HepG2 (cell line): ENCODE measurements at regions not wholly inside any gene's neighbourhood (a gene's known extent, or its start where the extent isn't known, plus 50 kb on each side); places are given as distances from the start of the nearest gene placed in this dataset.

ENCODE experiments used
- ATAC-seq: fragments of 200-7000 bp; cut with Tn5 transposase; 3 replicates; pipeline ENCODE4 v1.9.1; 2020; ENCODE audit warnings: mild to moderate bottlenecking, moderate library complexity
- BruUV-seq: library from RNA; stranded (reverse); fragments of 400-500 nt; replicated peaks from 2 replicates; lab custom pipeline; 2021; lab: Mats Ljungman, UMichigan
- CTCF ChIA-PET: fragments of 300-600 bp; formaldehyde crosslinking; extraction: SDS; loops from one replicate; lab custom pipeline; 2021; ENCODE audit warnings: low total read pairs, inconsistent platforms, low intra/inter-chr PET ratio; lab: Yijun Ruan, JAX
- POLR2A ChIA-PET: fragments of 350-600 bp; sonication (Branson Sonifier 250); formaldehyde crosslinking; loops from one replicate; lab custom pipeline; 2020; ENCODE audit warnings: antibody characterized with exemption, inconsistent platforms; lab: Yijun Ruan, JAX
- DNase-seq: peaks from one replicate; pipeline ENCODE4 v3.0.0-alpha.2; 2015; ENCODE audit warnings: low spot score
- FAIRE-seq: peaks from 3 replicates; lab custom pipeline; 2011; peaks lifted over from hg19 to GRCh38; lab: Jason Lieb, UNC
- H2AFZ ChIP-seq: one replicate; pipeline ENCODE4 v1.6.1; 2011; ENCODE audit warnings: low read length, inconsistent platforms
- H3K27ac ChIP-seq: fragments of 300-600 bp; 3 replicates; pipeline ENCODE4 v1.8.0; 2011; ENCODE audit warnings: mixed run types, mild to moderate bottlenecking, mixed read lengths, low read length, inconsistent platforms; ENCODE audit not compliant: insufficient read depth; ENCODE audit errors: extremely low read length
- H3K27me3 ChIP-seq, 2 experiments: fragments of 200-600 bp in 1 of 2; 2 replicates in 1 of 2; 3 replicates in 1 of 2; pipeline versions ENCODE4 v1.6.0 to v1.8.0; 2011; ENCODE audit warnings: low read length in 2 of 2, mild to moderate bottlenecking in 2 of 2, moderate library complexity in 2 of 2, inconsistent platforms in 1 of 2; ENCODE audit not compliant: insufficient read depth in 2 of 2, control insufficient read depth in 1 of 2
- H3K36me3 ChIP-seq, 2 experiments: fragments of 200-600 bp in 1 of 2; replicated peaks in 1 of 2; 2 replicates in 1 of 2; 3 replicates in 1 of 2; pipeline versions ENCODE4 v1.5.1 to v1.8.0; 2011; ENCODE audit warnings: low read length in 2 of 2, inconsistent platforms in 1 of 2; ENCODE audit not compliant: insufficient read depth in 2 of 2, control insufficient read depth in 1 of 2
- H3K4me1 ChIP-seq: 2 replicates; pipeline ENCODE4 v1.5.1; 2012; ENCODE audit warnings: low read length, inconsistent platforms; ENCODE audit not compliant: insufficient read depth
- H3K4me2 ChIP-seq: 2 replicates; pipeline ENCODE4 v1.6.0; 2011; ENCODE audit warnings: low read depth, low read length, inconsistent platforms
- H3K4me3 ChIP-seq, 3 experiments: fragments of 200-600 bp in 1 of 3; sonication (generic), shearing (Covaris generic) in 1 of 3; replicated peaks in 1 of 3; 2 replicates each; pipeline ENCODE4 v1.5.1; 2011 to 2016; ENCODE audit warnings: low read length in 3 of 3, inconsistent platforms in 2 of 3, low read depth in 2 of 3, mild to moderate bottlenecking in 2 of 3, control low read depth in 1 of 3, mixed read lengths in 1 of 3; ENCODE audit not compliant: insufficient read depth in 1 of 3
- H3K79me2 ChIP-seq: one replicate; pipeline ENCODE4 v1.6.1; 2011; ENCODE audit warnings: low read length, inconsistent platforms; ENCODE audit not compliant: insufficient read depth
- H3K9ac ChIP-seq: 2 replicates; pipeline ENCODE4 v1.6.0; 2011; ENCODE audit warnings: mild to moderate bottlenecking, low read depth, low read length, inconsistent platforms; ENCODE audit not compliant: insufficient read depth
- H3K9me3 ChIP-seq: 2 replicates; pipeline ENCODE4 v1.5.1; 2012; ENCODE audit warnings: mild to moderate bottlenecking, low read length
- H4K20me1 ChIP-seq: 2 replicates; pipeline ENCODE4 v1.6.0; 2011; ENCODE audit warnings: inconsistent platforms, mild to moderate bottlenecking, low read length, moderate library complexity; ENCODE audit not compliant: insufficient read depth
- EEA1 ChIP-seq: sonication (generic); formaldehyde crosslinking; IDR thresholded peaks from 2 replicates; pipeline ENCODE4 v1.5.1; 2020; ENCODE audit warnings: mild to moderate bottlenecking, missing genetic modification reagents, borderline replicate concordance
- FOXA3 ChIP-seq: IDR thresholded peaks from 2 replicates; pipeline ENCODE4 v1.6.1; 2016; ENCODE audit warnings: missing genetic modification reagents, missing compliant biosample characterization
- ISL2 ChIP-seq: sonication (generic); formaldehyde crosslinking; IDR thresholded peaks from 2 replicates; pipeline ENCODE4 v1.5.0; 2020; ENCODE audit warnings: missing genetic modification reagents
- JUNB ChIP-seq: sonication (generic); formaldehyde crosslinking; IDR thresholded peaks from 2 replicates; pipeline ENCODE4 v1.8.0; 2022; ENCODE audit warnings: missing genetic modification reagents, mild to moderate bottlenecking, borderline replicate concordance
- NFRKB ChIP-seq: fragments of 450-650 bp; IDR thresholded peaks from 2 replicates; pipeline ENCODE4 v1.6.1; 2017
- RFX5 ChIP-seq: IDR thresholded peaks from 2 replicates; pipeline ENCODE4 v1.6.1; 2011; ENCODE audit warnings: low read depth, low read length, improper control_type of control experiment
- SIX1 ChIP-seq: sonication (generic); formaldehyde crosslinking; IDR thresholded peaks from 2 replicates; pipeline ENCODE4 v1.4.0; 2020; ENCODE audit warnings: missing genetic modification reagents, borderline replicate concordance
- ZC3H4 ChIP-seq: sonication (generic); formaldehyde crosslinking; IDR thresholded peaks from 2 replicates; pipeline ENCODE4 v1.4.0; 2020; ENCODE audit warnings: missing genetic modification reagents, borderline replicate concordance
- ZNF430 ChIP-seq: sonication (generic); formaldehyde crosslinking; IDR thresholded peaks from 2 replicates; pipeline ENCODE4 v1.9.0; 2021; ENCODE audit warnings: mild to moderate bottlenecking, missing genetic modification reagents
- ZNF496 ChIP-seq: sonication (generic); formaldehyde crosslinking; IDR thresholded peaks from 2 replicates; pipeline ENCODE4 v1.8.1; 2023; ENCODE audit warnings: mild to moderate bottlenecking, moderate library complexity, missing genetic modification reagents; ENCODE audit not compliant: insufficient replicate concordance
- ZNF556 ChIP-seq: sonication (generic); formaldehyde crosslinking; IDR thresholded peaks from 2 replicates; pipeline ENCODE4 v1.4.0; 2020; ENCODE audit warnings: mild to moderate bottlenecking, missing genetic modification reagents, borderline replicate concordance
- ZNF570 ChIP-seq: sonication (generic); formaldehyde crosslinking; IDR thresholded peaks from 2 replicates; pipeline ENCODE4 v1.4.0; 2020; ENCODE audit warnings: mild to moderate bottlenecking, missing genetic modification reagents, borderline replicate concordance
- WGBS: methylation state at CpG from one replicate; pipeline ENCODE4 v1.1.6; 2017; ENCODE audit warnings: low lambda C conversion rate; 5-methylcytosine and 5-hydroxymethylcytosine counted together
- in situ Hi-C: cut with HindIII; loops from 2 replicates; pipeline ENCODE4 v1.10.0; 2017; ENCODE audit warnings: low pct_unique_long_range_greater_than_20kb; ENCODE audit not compliant: extremely low pct_ligation_motif_present
- intact Hi-C: fragments of 100-400 bp; cut with micrococcal nuclease; formaldehyde crosslinking; loops from one replicate; pipeline ENCODE4 v1.10.0; 2022; ENCODE audit not compliant: unreplicated experiment
- TF ChIP-seq, protein P1 (sequence below): sonication (generic); formaldehyde crosslinking; IDR thresholded peaks from 2 replicates; pipeline ENCODE4 v1.8.1; 2023; ENCODE audit warnings: missing genetic modification reagents, mild to moderate bottlenecking, borderline replicate concordance
- TF ChIP-seq, protein P2 (sequence below): sonication (generic); formaldehyde crosslinking; IDR thresholded peaks from 2 replicates; pipeline ENCODE4 v1.5.0; 2020; ENCODE audit warnings: missing genetic modification reagents

- intact Hi-C loops (no loop called here), in situ Hi-C loops (no loop called here)
- Histone ChIP-seq H3K9me3 (no peaks in the 10 kb centered on the region), H3K4me2 (no peak overlapping the region), H3K27ac (no peak overlapping the region), H3K79me2 (no peaks in the 10 kb centered on the region), H3K36me3 (no peaks in the 10 kb centered on the region), H3K4me3 (no peak overlapping the region), H3K4me1 (no peaks in the 10 kb centered on the region), H3K9ac (no peak overlapping the region), H3K27me3 (no peaks in the 10 kb centered on the region), H4K20me1 (no peaks in the 10 kb centered on the region), H2AFZ (no peak overlapping the region)
- TF ChIP-seq ZC3H4 (CRISPR knock-in tag) (no peak), SIX1 (CRISPR knock-in tag) (no peak), ISL2 (CRISPR knock-in tag) (no peak), RFX5 (no peak), NFRKB (no peak), FOXA3 (CRISPR knock-in tag) (no peak)
- DNase-seq (no peak), FAIRE-seq (no peak), ATAC-seq (no peak)
- no TSS peak for BruUV-seq
- 0% methylated on average over 3 of the region's 3 CpGs for WGBS
- POLR2A ChIA-PET, result no interaction called here
- CTCF ChIA-PET, result no interaction called here
These were observed 762.8 kb downstream of the PDHA2 start for GRCh38 chr4:96602661-96603060.

DNA sequence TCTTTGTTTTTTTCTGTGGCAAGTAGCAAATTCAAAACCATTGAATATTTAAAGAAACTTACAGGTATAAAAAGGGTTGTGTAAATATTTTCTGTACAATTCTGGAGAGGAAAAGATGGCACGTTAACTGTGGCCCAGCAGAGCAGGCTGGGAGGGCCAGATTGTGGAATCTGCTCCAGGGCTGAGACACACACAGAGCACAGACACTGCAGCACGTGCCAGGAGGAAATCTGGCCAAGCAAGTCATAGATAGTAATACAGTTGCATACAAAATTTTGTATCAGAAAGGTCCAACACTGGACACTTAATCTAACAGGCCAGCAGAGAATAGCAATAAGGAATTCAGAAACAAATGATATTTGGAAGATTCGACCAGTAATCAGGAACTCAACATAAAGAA is 763.7 kb downstream of the PDHA2 start:
- WGBS, result 0% methylated on average over 3 of the region's 3 CpGs
- Histone ChIP-seq H4K20me1 (no peaks in the 10 kb centered on the region), H3K9me3 (no peaks in the 10 kb centered on the region), H3K4me3 (no peak overlapping the region), H3K27me3 (no peaks in the 10 kb centered on the region), H2AFZ (no peak overlapping the region), H3K9ac (no peak overlapping the region), H3K4me2 (no peak overlapping the region), H3K36me3 (no peaks in the 10 kb centered on the region), H3K27ac (no peak overlapping the region), H3K79me2 (no peaks in the 10 kb centered on the region), H3K4me1 (no peaks in the 10 kb centered on the region)
- in situ Hi-C loops (no loop called here), intact Hi-C loops (no loop called here)
- ChIA-PET CTCF (no interaction called here), POLR2A (no interaction called here)
- DNase-seq (no peak), FAIRE-seq (no peak), ATAC-seq (no peak)
- BruUV-seq, result no TSS peak
- TF ChIP-seq ZNF430 (CRISPR knock-in tag), result no peak
- TF ChIP-seq, protein P1, sequence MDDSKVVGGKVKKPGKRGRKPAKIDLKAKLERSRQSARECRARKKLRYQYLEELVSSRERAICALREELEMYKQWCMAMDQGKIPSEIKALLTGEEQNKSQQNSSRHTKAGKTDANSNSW (CRISPR knock-in tag), result no peak
- no peak for TF ChIP-seq EEA1
- no peak for TF ChIP-seq JUNB (CRISPR knock-in tag)
- TF ChIP-seq ZNF496 (CRISPR knock-in tag), result no peak
- no peak for TF ChIP-seq ZNF570 (CRISPR knock-in tag)
- no peak for TF ChIP-seq ZNF556 (CRISPR knock-in tag)
- TF ChIP-seq, protein P2, sequence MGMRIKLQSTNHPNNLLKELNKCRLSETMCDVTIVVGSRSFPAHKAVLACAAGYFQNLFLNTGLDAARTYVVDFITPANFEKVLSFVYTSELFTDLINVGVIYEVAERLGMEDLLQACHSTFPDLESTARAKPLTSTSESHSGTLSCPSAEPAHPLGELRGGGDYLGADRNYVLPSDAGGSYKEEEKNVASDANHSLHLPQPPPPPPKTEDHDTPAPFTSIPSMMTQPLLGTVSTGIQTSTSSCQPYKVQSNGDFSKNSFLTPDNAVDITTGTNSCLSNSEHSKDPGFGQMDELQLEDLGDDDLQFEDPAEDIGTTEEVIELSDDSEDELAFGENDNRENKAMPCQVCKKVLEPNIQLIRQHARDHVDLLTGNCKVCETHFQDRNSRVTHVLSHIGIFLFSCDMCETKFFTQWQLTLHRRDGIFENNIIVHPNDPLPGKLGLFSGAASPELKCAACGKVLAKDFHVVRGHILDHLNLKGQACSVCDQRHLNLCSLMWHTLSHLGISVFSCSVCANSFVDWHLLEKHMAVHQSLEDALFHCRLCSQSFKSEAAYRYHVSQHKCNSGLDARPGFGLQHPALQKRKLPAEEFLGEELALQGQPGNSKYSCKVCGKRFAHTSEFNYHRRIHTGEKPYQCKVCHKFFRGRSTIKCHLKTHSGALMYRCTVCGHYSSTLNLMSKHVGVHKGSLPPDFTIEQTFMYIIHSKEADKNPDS, result no peak
